ENCODE measurements at regions not wholly inside any gene's neighbourhood (a gene's known extent, or its start where the extent isn't known, plus 50 kb on each side); places are given as distances from the start of the nearest gene placed in this dataset.

GRCh38 chr15:53416219-53416940 lies 343.1 kb downstream of the WDR72 start:
- no peak for TF ChIP-seq CTCF (IDR thresholded peaks at IDR 0.05)
- no peak for TF ChIP-seq EP300 (IDR thresholded peaks at IDR 0.05)
- no peak for TF ChIP-seq POLR2A (IDR thresholded peaks at IDR 0.05)
